GM18907 (cell line): ENCODE measurements at regions not wholly inside any gene's neighbourhood (a gene's known extent, or its start where the extent isn't known, plus 50 kb on each side); places are given as distances from the start of the nearest gene placed in this dataset.

Source experiments
- ATAC-seq: cut with Tn5 transposase; IDR thresholded peaks from one replicate; pipeline ENCODE4 v1.9.1; 2021; ENCODE audit warnings: mild to moderate bottlenecking, moderate library complexity; ENCODE audit not compliant: unreplicated experiment

- ATAC-seq: no peak
Observed at GRCh38 chr2:21912405-21912804, 788.6 kb downstream of the TDRD15 start.

- ATAC-seq: no peak
Observed at GRCh38 chr2:21915201-21915600, 791.4 kb downstream of the TDRD15 start.

DNA sequence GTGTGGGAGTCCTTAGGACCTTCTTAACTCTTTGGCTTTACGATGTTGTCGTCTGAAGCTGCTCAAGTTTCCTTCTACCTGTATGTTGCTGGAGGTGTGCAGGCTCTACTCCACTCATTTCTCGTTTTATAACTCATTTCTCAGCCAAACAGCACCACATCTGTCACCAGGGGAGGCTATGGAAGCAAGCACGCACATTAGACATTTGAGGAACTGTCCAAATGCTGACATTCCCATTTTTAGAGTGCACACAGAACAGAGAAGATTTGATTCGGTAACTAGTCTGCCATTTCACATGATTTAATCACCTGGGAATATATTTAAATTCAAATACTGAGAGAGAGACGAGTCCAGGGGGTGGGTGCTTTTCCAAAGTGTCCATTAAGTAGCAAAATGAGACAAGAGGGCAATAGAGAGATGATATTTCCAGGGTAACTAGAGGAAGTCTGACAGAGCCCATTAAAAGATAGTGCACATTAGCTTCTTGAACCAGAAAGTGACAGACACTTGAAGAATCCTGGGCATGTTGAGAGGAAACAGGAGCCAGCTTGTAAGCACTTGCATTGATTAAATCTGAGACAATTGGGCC lies 793.3 kb downstream of the TDRD15 start:
- ATAC-seq: no peak

GRCh38 chr2:21920721-21921120 lies 797.0 kb downstream of the TDRD15 start:
- ATAC-seq: no peak

DNA sequence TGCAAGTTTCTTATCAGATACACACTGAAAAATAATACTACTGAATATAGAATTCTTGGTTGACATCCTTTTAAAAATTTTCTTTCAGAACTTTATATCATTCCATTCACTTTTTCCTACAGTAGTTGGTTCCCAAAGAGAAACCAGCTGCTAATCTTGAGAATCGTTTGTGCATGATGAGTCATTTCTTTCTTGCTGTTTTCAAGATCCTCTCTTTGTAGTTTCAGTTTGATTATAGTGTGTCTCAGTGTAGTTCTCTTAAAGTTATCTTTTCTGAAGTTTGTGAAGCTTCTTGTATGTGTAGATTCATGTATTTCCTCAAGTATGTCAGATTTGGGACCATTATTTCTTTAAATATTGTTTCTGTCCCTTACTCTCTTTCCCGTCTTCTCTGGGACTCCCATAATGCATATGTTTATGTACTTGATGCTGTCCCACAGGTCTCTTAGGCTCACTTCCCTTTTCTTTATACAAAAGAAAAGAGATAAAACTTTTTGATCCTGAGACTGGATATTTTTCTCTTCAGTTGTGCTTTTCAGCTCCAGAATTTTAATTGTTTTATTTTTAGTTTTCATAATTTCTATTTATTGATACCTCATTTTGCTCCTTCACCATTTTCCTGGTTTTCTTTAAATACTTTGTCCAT lies 801.0 kb downstream of the TDRD15 start:
- ATAC-seq: peak; percentile 79

GRCh38 chr2:21928292-21928691 lies 804.5 kb downstream of the TDRD15 start:
- no peak for ATAC-seq

DNA sequence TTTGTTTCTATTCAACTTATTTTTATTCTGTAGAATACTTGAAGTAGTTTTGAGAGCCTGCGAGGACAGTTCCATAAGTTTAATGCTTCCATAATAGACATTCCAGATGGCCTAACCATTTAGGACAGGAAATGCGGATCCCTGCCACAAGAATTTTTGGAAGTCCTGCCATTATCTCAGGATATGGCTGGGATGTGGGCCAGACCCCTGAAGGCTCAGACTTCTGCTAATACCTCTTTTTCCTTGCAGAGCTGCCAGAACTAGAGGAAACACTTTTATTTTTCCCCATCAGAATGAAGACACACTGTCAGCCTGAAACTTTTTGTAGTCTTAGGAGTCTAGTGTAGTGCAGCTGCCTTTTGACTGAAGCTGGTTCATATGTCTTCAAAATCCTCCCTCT lies 806.5 kb downstream of the TDRD15 start:
- ATAC-seq: no peak

- ATAC-seq: no peak
Observed at GRCh38 chr2:21939967-21940366, 816.2 kb downstream of the TDRD15 start.

- no peak for ATAC-seq
Observed at GRCh38 chr2:21944536-21944935, 820.8 kb downstream of the TDRD15 start.

DNA sequence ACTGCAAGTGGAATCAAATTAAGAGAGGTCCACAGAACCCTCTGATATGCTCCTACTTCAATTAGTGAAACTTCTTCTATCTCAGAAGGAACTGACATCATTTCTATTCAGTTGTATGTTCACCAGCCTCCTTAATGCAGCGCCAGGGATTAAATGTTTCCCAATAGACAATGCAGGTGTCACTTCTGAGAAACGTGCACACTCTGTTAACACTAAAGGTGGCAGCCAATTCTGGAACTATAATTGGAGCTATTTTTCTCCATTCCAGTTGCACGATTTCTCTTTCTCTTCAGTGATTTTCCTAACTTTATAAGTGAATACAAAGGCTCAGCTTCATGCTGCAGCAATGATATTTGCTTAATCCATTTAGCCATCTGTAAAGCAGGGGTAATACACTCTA lies 821.9 kb downstream of the TDRD15 start:
- no peak for ATAC-seq

- no peak for ATAC-seq
Observed at GRCh38 chr2:21947046-21947445, 823.3 kb downstream of the TDRD15 start.

GRCh38 chr2:21966139-21966538 lies 842.4 kb downstream of the TDRD15 start:
- no peak for ATAC-seq

- no peak for ATAC-seq
Observed at GRCh38 chr2:21970971-21971370, 847.2 kb downstream of the TDRD15 start.

DNA sequence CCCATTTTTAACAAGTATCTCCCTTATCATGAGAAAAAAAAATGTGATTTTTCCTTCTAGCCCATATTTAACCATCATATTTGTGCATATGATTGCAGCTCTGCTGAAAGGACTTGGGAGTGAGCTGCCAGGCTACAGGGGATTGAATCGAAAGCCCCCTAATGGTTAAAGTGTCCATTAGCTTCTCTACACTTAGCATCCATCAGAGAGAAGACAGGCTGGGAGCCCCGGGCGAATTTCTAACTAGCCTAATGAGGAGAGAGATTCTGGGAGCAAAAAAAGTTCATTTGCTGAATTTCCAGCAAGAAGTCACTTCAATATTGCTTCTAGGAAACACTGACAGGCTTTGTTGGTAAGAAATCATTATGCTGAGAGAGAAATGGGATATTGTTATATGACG lies 848.8 kb downstream of the TDRD15 start:
- ATAC-seq: no peak

GRCh38 chr2:21981127-21981526 lies 857.4 kb downstream of the TDRD15 start:
- ATAC-seq: no peak

- ATAC-seq: no peak
Observed at GRCh38 chr2:21993002-21993401, 869.2 kb downstream of the TDRD15 start.

DNA sequence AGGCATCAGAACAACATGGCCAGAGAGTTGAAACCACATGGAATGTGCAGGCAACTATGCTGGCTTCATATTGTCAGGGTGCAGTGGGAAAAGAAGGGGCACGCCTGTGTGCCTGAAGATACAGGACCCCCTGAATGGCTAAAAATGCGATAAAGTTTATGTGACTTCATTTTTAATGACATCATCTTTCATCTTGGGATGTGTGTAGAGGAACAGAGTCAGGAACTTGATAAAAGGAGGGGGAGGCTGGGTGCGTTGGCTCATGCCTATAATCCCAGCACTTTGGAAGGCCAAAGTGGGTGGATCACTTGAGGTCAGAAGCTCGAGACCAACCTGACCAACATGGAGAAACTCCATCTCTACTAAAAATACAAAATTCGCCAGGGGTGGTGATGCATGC lies 872.6 kb downstream of the TDRD15 start:
- ATAC-seq: no peak

GRCh38 chr2:21999522-21999921 lies 875.8 kb downstream of the TDRD15 start:
- no peak for ATAC-seq

DNA sequence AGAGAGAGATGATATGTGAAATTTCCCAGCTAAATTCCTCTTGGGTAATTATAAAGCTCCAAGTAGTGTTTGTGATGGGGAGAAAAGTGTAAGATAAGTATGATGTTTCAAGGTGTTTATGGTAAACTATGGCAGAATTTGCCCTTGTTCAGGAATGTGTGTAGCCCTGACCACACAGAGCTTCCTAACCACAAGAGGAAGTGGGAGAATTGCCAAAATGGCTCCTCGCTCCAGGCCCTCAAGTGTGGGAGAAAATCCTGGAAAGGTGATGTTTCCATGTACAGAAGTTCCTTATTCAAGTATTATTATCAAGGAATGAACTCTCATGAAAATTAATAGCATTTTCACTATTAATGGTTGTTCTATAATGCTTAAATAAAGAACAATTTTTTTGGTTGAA lies 878.3 kb downstream of the TDRD15 start:
- ATAC-seq: no peak

DNA sequence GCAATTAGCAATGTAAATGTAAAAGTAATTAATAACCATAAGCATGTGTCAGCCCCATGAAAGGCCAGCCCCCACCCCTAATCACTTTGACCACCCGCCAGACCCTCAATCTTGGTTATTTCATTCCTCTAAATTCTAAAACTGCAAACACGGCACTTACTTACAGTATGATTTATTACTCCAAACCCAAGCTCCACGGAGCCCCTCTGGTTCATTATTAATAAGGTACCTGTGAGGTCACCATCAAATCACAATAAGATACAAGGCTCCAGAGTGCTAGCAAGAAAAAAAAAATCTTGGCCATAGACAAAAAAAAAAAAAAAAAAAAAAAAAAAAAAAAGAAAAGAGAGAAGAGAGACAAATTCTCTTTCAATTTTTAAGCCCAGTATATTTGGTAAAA lies 879.5 kb downstream of the TDRD15 start:
- ATAC-seq: no peak

DNA sequence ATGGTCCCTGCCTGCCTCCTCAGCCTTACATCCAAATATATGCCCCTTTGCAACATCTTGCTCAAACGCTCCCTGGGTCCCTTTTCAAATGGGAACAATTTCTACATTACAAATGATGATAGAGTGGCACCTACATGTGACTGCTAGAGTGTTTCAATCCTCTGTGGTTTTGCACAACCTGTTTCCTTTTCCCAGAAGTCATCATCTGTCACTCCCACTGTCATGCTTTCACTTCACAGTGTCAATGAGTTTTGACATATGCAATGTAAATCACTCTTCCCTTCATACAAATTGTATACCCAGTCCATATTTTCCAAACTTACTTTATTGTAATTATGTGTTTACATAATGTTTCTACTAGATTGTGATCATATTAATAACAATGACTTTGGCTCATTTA lies 887.3 kb downstream of the TDRD15 start:
- no peak for ATAC-seq

- no peak for ATAC-seq
Observed at GRCh38 chr2:22020091-22020742, 896.4 kb downstream of the TDRD15 start.
